ENCODE measurements at regions not wholly inside any gene's neighbourhood (a gene's known extent, or its start where the extent isn't known, plus 50 kb on each side); places are given as distances from the start of the nearest gene placed in this dataset.
"Not testable (repeated sequence)": the region's sequence is repeated elsewhere in the genome, so short reads cannot be mapped to it uniquely, and the experiment has no call there.

DNA sequence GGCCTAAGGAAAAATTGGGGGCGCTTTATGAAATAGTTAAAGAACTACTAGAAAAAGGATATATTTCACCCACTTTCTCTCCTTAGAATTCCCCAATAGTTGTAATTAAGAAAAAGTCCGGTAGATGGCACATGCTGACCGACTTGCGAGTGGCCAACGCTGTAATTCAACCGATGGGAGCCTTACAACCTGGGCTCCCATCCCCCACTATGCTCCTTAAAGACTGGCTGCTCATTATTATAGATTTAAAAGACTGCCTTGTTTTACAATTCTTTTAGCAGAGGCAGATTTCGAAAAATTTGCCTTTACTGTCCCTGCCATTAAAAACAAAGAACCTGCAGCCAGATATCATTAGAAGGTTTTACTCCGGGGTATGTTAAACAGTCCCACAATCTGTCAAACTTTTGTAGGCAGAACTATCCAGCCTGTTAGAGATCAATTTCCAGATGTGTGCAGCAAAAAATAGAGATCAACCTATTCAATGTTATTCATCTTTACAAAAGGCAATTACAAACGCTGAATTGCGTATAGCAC is 58.5 kb upstream of the PRSS16 start:
- Histone ChIP-seq H3K9me3 (ENCODE audit: low read depth) (no peaks in the 10 kb centered on the region), H3K4me3 (peak overlapping the region; percentile 57), H3F3A (ENCODE audit: low read depth) (peaks cover 14% of the 10 kb centered on the region), H3K4me2 (peak overlapping the region; percentile 80), H3K27me3 (no peaks in the 10 kb centered on the region), H3K27ac (peak overlapping the region; percentile 39), H3K9ac (no peak overlapping the region), H2AFZ (replicated peaks) (peak overlapping the region; percentile 48), H3K36me3 (no peaks in the 10 kb centered on the region), H3K79me2 (ENCODE audit: low read depth) (no peaks in the 10 kb centered on the region), H3K4me1 (peaks cover 16% of the 10 kb centered on the region), H4K20me1 (ENCODE audit: low read depth) (no peaks in the 10 kb centered on the region)
- peaks cover 3% of the 10 kb centered on the region for H3K27me3 Mint-ChIP-seq (ENCODE audit: insufficient read depth, low read depth)
- peak overlapping the region; percentile 7 for H3K27ac Mint-ChIP-seq
- H3K4me1 Mint-ChIP-seq, result peaks cover 15% of the 10 kb centered on the region
- peaks cover 2% of the 10 kb centered on the region for H3K9me3 Mint-ChIP-seq
- peak overlapping the region; percentile 89 for H3K4me3 Mint-ChIP-seq
- TF ChIP-seq CTCF (IDR thresholded peaks at IDR 0.05) (peak; percentile 77), EZH2 (IDR thresholded peaks at IDR 0.05) (no peak)
- H3K36me3 Mint-ChIP-seq, result no peaks in the 10 kb centered on the region
- peak; percentile 91 for DNase-seq (ENCODE audit: low spot score)

GRCh38 chr6:27190126-27190525 is 57.4 kb upstream of the PRSS16 start:
- no peak overlapping the region for H3K4me3 Mint-ChIP-seq
- H3K9me3 Mint-ChIP-seq, result peaks cover 2% of the 10 kb centered on the region
- Histone ChIP-seq H3K27ac (no peak overlapping the region), H3K9me3 (ENCODE audit: low read depth) (no peaks in the 10 kb centered on the region), H3K9ac (no peak overlapping the region), H3F3A (ENCODE audit: low read depth) (peaks cover 14% of the 10 kb centered on the region), H3K36me3 (no peaks in the 10 kb centered on the region), H3K4me1 (peaks cover 16% of the 10 kb centered on the region), H3K27me3 (no peaks in the 10 kb centered on the region), H4K20me1 (ENCODE audit: low read depth) (no peaks in the 10 kb centered on the region), H2AFZ (replicated peaks) (no peak overlapping the region), H3K4me2 (no peak overlapping the region), H3K79me2 (ENCODE audit: low read depth) (no peaks in the 10 kb centered on the region), H3K4me3 (no peak overlapping the region)
- TF ChIP-seq CTCF (IDR thresholded peaks at IDR 0.05) (no peak), EZH2 (IDR thresholded peaks at IDR 0.05) (no peak), EZH2phosphoT487 (IDR thresholded peaks at IDR 0.05) (no peak)
- no peak for DNase-seq (ENCODE audit: low spot score)
- H3K27me3 Mint-ChIP-seq (ENCODE audit: insufficient read depth, low read depth), result peaks cover 3% of the 10 kb centered on the region
- peaks cover 23% of the 10 kb centered on the region for H3K4me1 Mint-ChIP-seq
- no peaks in the 10 kb centered on the region for H3K36me3 Mint-ChIP-seq
- no peak overlapping the region for H3K27ac Mint-ChIP-seq

- DNase-seq (ENCODE audit: low spot score); H3K36me3 ChIP-seq; H2AFZ ChIP-seq (replicated peaks); H3K4me2 ChIP-seq; H3K27ac ChIP-seq; H4K20me1 ChIP-seq (ENCODE audit: low read depth); H3K4me3 ChIP-seq; H3K9me3 ChIP-seq (ENCODE audit: low read depth); H3K9me3 Mint-ChIP-seq; H3K9ac ChIP-seq; H3K27me3 Mint-ChIP-seq (ENCODE audit: insufficient read depth, low read depth); H3F3A ChIP-seq (ENCODE audit: low read depth); H3K79me2 ChIP-seq (ENCODE audit: low read depth); H3K4me1 ChIP-seq; H3K4me3 Mint-ChIP-seq; H3K36me3 Mint-ChIP-seq; H3K27me3 ChIP-seq; H3K4me1 Mint-ChIP-seq: not testable (repeated sequence)
- H3K27ac Mint-ChIP-seq, result peak overlapping the region; percentile 30
Measured at GRCh38 chr6:27194453-27194852, 53.0 kb upstream of the PRSS16 start.

GRCh38 chr6:27195547-27195946 is 52.0 kb upstream of the PRSS16 start:
- H3K4me1 Mint-ChIP-seq; H3K27me3 ChIP-seq; H3K4me3 ChIP-seq; H2AFZ ChIP-seq (replicated peaks); H3K36me3 Mint-ChIP-seq; H3K9me3 Mint-ChIP-seq; H3F3A ChIP-seq (ENCODE audit: low read depth); H3K27ac Mint-ChIP-seq; H3K27me3 Mint-ChIP-seq (ENCODE audit: insufficient read depth, low read depth); H3K4me2 ChIP-seq; H3K4me1 ChIP-seq; H4K20me1 ChIP-seq (ENCODE audit: low read depth); H3K9me3 ChIP-seq (ENCODE audit: low read depth); H3K9ac ChIP-seq; H3K4me3 Mint-ChIP-seq; DNase-seq (ENCODE audit: low spot score); H3K36me3 ChIP-seq; H3K79me2 ChIP-seq (ENCODE audit: low read depth); H3K27ac ChIP-seq: not testable (repeated sequence)

Small RNA genes lying in the stretch of these regions (microRNA-seq; reads per million reads assigned to microRNA genes)
- gene MIR3143, result 2.7 reads per million, percentile 12 among the genes with 10 or more reads in this experiment

Small RNA genes lying in the stretch of these regions (small RNA-seq; reads per million reads assigned to genes)
- 0.07 reads per million for gene MIR3143
- gene RNU2-62P, result 0.14 reads per million

All from neural progenitor cell (in vitro differentiated cells).